GM20431 (cell line): ENCODE measurements at regions not wholly inside any gene's neighbourhood (a gene's known extent, or its start where the extent isn't known, plus 50 kb on each side); places are given as distances from the start of the nearest gene placed in this dataset.
"Not testable (repeated sequence)": the region's sequence is repeated elsewhere in the genome, so short reads cannot be mapped to it uniquely, and the experiment has no call there.

ENCODE experiments used
- in situ Hi-C: fragments of 300-500 bp; cut with MseI, MboI; formaldehyde crosslinking; loops from one replicate; pipeline ENCODE4 v1.15.0; 2020; ENCODE audit warnings: low sequenced_read_pairs; ENCODE audit not compliant: unreplicated experiment

- in situ Hi-C loops = loop anchor here (25.0 kb wide), 1 partner anchor 220 kb away; no protein-coding TSS in a partner anchor
Observed at GRCh38 chr5:131107128-131107527, 57.9 kb downstream of the HINT1 start.

GRCh38 chr5:131104169-131104808 is 60.8 kb downstream of the HINT1 start:
- in situ Hi-C loops = loop anchor here (25.0 kb wide), 1 partner anchor 217 kb away; no protein-coding TSS in a partner anchor

GRCh38 chr5:131096774-131097710 is 68.0 kb downstream of the HINT1 start:
- in situ Hi-C loops = no loop called here

- in situ Hi-C loops = not testable (repeated sequence)
Observed at GRCh38 chr5:131095561-131095960, 69.5 kb downstream of the HINT1 start.

- in situ Hi-C loops = no loop called here
Observed at GRCh38 chr5:131084436-131084835, 80.6 kb downstream of the HINT1 start.

GRCh38 chr5:131081913-131082488 is 83.1 kb downstream of the HINT1 start:
- in situ Hi-C loops = no loop called here

GRCh38 chr5:131081374-131081773 is 83.7 kb downstream of the HINT1 start:
- in situ Hi-C loops = no loop called here

- in situ Hi-C loops = no loop called here
Observed at GRCh38 chr5:131079232-131079631, 85.8 kb downstream of the HINT1 start.

GRCh38 chr5:131068893-131069643 is 96.0 kb downstream of the HINT1 start:
- in situ Hi-C loops = no loop called here

GRCh38 chr5:131068076-131068475 is 97.0 kb downstream of the HINT1 start:
- in situ Hi-C loops = no loop called here

- in situ Hi-C loops = no loop called here
Observed at GRCh38 chr5:131067636-131068035, 97.4 kb downstream of the HINT1 start.

GRCh38 chr5:131064669-131065371 is 100.2 kb downstream of the HINT1 start:
- in situ Hi-C loops = no loop called here

GRCh38 chr5:131042021-131042789 is 122.9 kb downstream of the HINT1 start:
- in situ Hi-C loops = no loop called here

GRCh38 chr5:131023498-131023865 is 141.6 kb downstream of the HINT1 start:
- in situ Hi-C loops = no loop called here

GRCh38 chr5:131022811-131023497 is 142.1 kb downstream of the HINT1 start:
- in situ Hi-C loops = no loop called here

- in situ Hi-C loops = no loop called here
Observed at GRCh38 chr5:131021646-131022045, 143.4 kb downstream of the HINT1 start.

- in situ Hi-C loops = no loop called here
Observed at GRCh38 chr5:131019601-131020315, 145.3 kb downstream of the HINT1 start.

GRCh38 chr5:131019111-131019510 is 145.9 kb downstream of the HINT1 start:
- in situ Hi-C loops = no loop called here
